ENCODE measurements at regions not wholly inside any gene's neighbourhood (a gene's known extent, or its start where the extent isn't known, plus 50 kb on each side); places are given as distances from the start of the nearest gene placed in this dataset.
"Not testable (repeated sequence)": the region's sequence is repeated elsewhere in the genome, so short reads cannot be mapped to it uniquely, and the experiment has no call there.

DNA sequence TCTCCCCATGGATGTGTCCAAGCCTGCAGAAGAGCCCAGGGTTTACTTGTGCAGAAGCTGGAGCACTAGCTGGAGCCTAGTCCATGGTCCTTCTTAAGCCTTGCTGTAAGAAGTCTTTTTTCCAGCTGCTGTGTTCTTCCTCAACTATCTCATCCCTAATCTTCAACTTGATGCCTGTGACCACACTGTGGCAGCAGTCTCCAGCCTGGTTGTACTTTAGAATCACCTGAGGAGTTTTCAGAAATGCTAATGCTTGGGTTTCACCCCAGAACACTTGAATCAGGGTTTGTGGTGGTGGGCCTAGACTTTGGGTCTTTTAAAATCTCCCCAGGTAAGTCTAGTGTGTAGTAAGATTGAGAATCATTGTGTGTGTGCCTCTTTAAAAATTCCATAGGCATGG is 173.6 kb downstream of the ADCYAP1 start:
- H2AFZ ChIP-seq (ENCODE audit: low read depth) = no peak overlapping the region
- ChIA-PET POLR2A (no interaction called here), CTCF (no interaction called here)
- no peaks in the 10 kb centered on the region for H3K27me3 ChIP-seq (ENCODE audit: insufficient read depth)
- H3K4me3 ChIP-seq (ENCODE audit: low read depth in 2 of 2, low read length in 1 of 2) = no peak overlapping the region
- H3K9me3 ChIP-seq = no peaks in the 10 kb centered on the region
- TF ChIP-seq FOSL2 (IDR thresholded peaks at IDR 0.05; ENCODE audit: borderline replicate concordance, low read depth) = no peak
- no peak for TF ChIP-seq SMC3 (IDR thresholded peaks at IDR 0.05; ENCODE audit: low read depth, low read length)
- TF ChIP-seq RFX5 (IDR thresholded peaks at IDR 0.05; ENCODE audit: low read length) = no peak
- no peak for TF ChIP-seq YY1 (IDR thresholded peaks at IDR 0.05; ENCODE audit: low read depth)
- no peak for TF ChIP-seq RAD21 (IDR thresholded peaks at IDR 0.05; ENCODE audit: low read length)
- TF ChIP-seq, protein P1, sequence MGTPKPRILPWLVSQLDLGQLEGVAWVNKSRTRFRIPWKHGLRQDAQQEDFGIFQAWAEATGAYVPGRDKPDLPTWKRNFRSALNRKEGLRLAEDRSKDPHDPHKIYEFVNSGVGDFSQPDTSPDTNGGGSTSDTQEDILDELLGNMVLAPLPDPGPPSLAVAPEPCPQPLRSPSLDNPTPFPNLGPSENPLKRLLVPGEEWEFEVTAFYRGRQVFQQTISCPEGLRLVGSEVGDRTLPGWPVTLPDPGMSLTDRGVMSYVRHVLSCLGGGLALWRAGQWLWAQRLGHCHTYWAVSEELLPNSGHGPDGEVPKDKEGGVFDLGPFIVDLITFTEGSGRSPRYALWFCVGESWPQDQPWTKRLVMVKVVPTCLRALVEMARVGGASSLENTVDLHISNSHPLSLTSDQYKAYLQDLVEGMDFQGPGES (IDR thresholded peaks at IDR 0.05; ENCODE audit: low read depth, low read length) = no peak
- TF ChIP-seq CHD2 (IDR thresholded peaks at IDR 0.05; ENCODE audit: low read length, partially characterized antibody) = no peak
- TF ChIP-seq, protein P2, sequence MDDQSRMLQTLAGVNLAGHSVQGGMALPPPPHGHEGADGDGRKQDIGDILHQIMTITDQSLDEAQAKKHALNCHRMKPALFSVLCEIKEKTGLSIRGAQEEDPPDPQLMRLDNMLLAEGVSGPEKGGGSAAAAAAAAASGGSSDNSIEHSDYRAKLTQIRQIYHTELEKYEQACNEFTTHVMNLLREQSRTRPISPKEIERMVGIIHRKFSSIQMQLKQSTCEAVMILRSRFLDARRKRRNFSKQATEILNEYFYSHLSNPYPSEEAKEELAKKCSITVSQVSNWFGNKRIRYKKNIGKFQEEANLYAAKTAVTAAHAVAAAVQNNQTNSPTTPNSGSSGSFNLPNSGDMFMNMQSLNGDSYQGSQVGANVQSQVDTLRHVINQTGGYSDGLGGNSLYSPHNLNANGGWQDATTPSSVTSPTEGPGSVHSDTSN (IDR thresholded peaks at IDR 0.05) = no peak
- TF ChIP-seq MXI1 (IDR thresholded peaks at IDR 0.05; ENCODE audit: low read depth, low read length) = no peak
- TF ChIP-seq RCOR1 (IDR thresholded peaks at IDR 0.05; ENCODE audit: low read length) = no peak
- TF ChIP-seq JUND (IDR thresholded peaks at IDR 0.05) = no peak
- no peaks in the 10 kb centered on the region for H3F3A ChIP-seq (replicated peaks; ENCODE audit: insufficient read depth)
- no peak overlapping the region for H3K9ac ChIP-seq
- no peaks in the 10 kb centered on the region for H3K36me3 ChIP-seq (replicated peaks in 1 of 2; ENCODE audit: control insufficient read depth in 1 of 2, insufficient read depth in 2 of 2, low read length in 1 of 2)
- DNase-seq = no peak
- H4K20me1 ChIP-seq (ENCODE audit: insufficient read depth) = no peaks in the 10 kb centered on the region
- H3K27ac ChIP-seq (ENCODE audit: low read depth in 2 of 2, low read length in 1 of 2) = no peak overlapping the region
- no peaks in the 10 kb centered on the region for H3K9me2 ChIP-seq
- H3K4me2 ChIP-seq = no peak overlapping the region
- no peaks in the 10 kb centered on the region for H3K4me1 ChIP-seq (ENCODE audit: control insufficient read depth in 1 of 2, insufficient read depth in 2 of 2, low read depth in 1 of 2, low read length in 1 of 2)
- H3K79me2 ChIP-seq (ENCODE audit: insufficient read depth) = no peaks in the 10 kb centered on the region

DNA sequence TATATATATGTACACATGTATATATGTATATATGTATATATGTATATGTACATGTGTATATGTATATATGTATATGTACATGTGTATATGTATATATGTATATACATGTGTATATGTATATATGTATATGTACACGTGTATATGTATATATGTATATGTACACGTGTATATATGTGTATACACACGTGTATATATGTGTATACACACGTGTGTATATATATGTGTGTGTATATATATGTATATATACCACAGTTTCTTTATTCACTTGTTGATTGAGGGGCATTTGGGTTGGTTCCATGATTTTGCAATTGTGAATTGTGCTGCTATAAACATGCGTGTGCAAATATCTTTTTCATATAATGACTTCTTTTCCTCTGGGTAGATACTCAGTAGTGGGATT is 179.0 kb downstream of the ADCYAP1 start:
- H3K9me3 ChIP-seq; DNase-seq; POLR2A ChIA-PET; H3K4me3 ChIP-seq (ENCODE audit: low read depth in 2 of 2, low read length in 1 of 2); H3K36me3 ChIP-seq (replicated peaks in 1 of 2; ENCODE audit: control insufficient read depth in 1 of 2, insufficient read depth in 2 of 2, low read length in 1 of 2); H3F3A ChIP-seq (replicated peaks; ENCODE audit: insufficient read depth); H3K4me1 ChIP-seq (ENCODE audit: control insufficient read depth in 1 of 2, insufficient read depth in 2 of 2, low read depth in 1 of 2, low read length in 1 of 2); H3K4me2 ChIP-seq; H3K79me2 ChIP-seq (ENCODE audit: insufficient read depth); H2AFZ ChIP-seq (ENCODE audit: low read depth); H4K20me1 ChIP-seq (ENCODE audit: insufficient read depth); H3K27me3 ChIP-seq (ENCODE audit: insufficient read depth); CTCF ChIA-PET; H3K9ac ChIP-seq; H3K9me2 ChIP-seq; H3K27ac ChIP-seq (ENCODE audit: low read depth in 2 of 2, low read length in 1 of 2): not testable (repeated sequence)
- 15% methylated on average over 5 of the region's 5 CpGs for WGBS (ENCODE audit: low lambda C conversion rate)

DNA sequence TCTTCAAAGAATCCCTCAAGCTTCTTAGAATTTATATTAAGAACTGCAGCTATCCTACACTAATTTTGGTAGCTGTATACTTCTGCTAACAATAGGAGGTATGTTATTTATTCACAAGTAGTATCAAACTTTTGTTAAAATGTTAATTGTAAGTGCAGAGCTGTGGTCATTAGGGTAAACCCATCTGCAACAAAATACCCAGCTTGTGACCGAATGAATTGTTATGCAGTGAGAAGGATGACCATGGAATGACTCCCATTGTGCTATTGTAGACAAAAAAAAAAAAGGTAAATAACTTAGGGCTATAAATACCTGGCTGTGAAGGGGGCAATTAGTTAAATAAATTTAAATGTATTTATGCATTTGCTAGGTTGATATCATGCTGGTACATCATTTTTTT is 186.1 kb downstream of the ADCYAP1 start:
- H3F3A ChIP-seq (replicated peaks; ENCODE audit: insufficient read depth) = no peaks in the 10 kb centered on the region
- no peaks in the 10 kb centered on the region for H3K9me2 ChIP-seq
- H3K27me3 ChIP-seq (ENCODE audit: insufficient read depth) = no peaks in the 10 kb centered on the region
- TF ChIP-seq YY1 (IDR thresholded peaks at IDR 0.05; ENCODE audit: low read depth) = no peak
- TF ChIP-seq, protein P2 (IDR thresholded peaks at IDR 0.05) = no peak
- no peak for TF ChIP-seq EP300 (IDR thresholded peaks at IDR 0.05; ENCODE audit: borderline replicate concordance in 1 of 2, low read depth in 1 of 2, low read length in 1 of 2)
- TF ChIP-seq RCOR1 (IDR thresholded peaks at IDR 0.05; ENCODE audit: low read length) = no peak
- TF ChIP-seq GABPA (IDR thresholded peaks at IDR 0.05; ENCODE audit: low read depth) = no peak
- CTCF ChIA-PET = no interaction called here
- H2AFZ ChIP-seq (ENCODE audit: low read depth) = no peak overlapping the region
- 0% methylated on average over 1 of the region's 1 CpG for WGBS (ENCODE audit: low lambda C conversion rate)
- no peak overlapping the region for H3K4me2 ChIP-seq
- no peaks in the 10 kb centered on the region for H4K20me1 ChIP-seq (ENCODE audit: insufficient read depth)
- H3K9ac ChIP-seq = no peak overlapping the region
- H3K79me2 ChIP-seq (ENCODE audit: insufficient read depth) = no peaks in the 10 kb centered on the region
- no peak for DNase-seq
- no peak overlapping the region for H3K27ac ChIP-seq (ENCODE audit: low read depth in 2 of 2, low read length in 1 of 2)
- H3K4me1 ChIP-seq (ENCODE audit: control insufficient read depth in 1 of 2, insufficient read depth in 2 of 2, low read depth in 1 of 2, low read length in 1 of 2) = no peaks in the 10 kb centered on the region
- no peaks in the 10 kb centered on the region for H3K36me3 ChIP-seq (replicated peaks in 1 of 2; ENCODE audit: control insufficient read depth in 1 of 2, insufficient read depth in 2 of 2, low read length in 1 of 2)
- no peak overlapping the region for H3K4me3 ChIP-seq (ENCODE audit: low read depth in 2 of 2, low read length in 1 of 2)
- H3K9me3 ChIP-seq = no peaks in the 10 kb centered on the region
- POLR2A ChIA-PET = no interaction called here

All from SK-N-SH (cell line).